T-cell (primary cell): ENCODE measurements at regions not wholly inside any gene's neighbourhood (a gene's known extent, or its start where the extent isn't known, plus 50 kb on each side); places are given as distances from the start of the nearest gene placed in this dataset.

ENCODE experiments used
- ATAC-seq, 4 experiments: fragments of 200-7000 bp in 3 of 4; fragments of 150-1000 bp in 1 of 4; cut with Tn5 transposase; replicated peaks in 1 of 4; 1 replicate in 3 of 4; 2 replicates in 1 of 4; pipeline ENCODE4 v1.10.0; 2021; ENCODE audit warnings: moderate library complexity in 3 of 4, mild to moderate bottlenecking in 2 of 4, moderate number of reproducible peaks in 1 of 4
- CTCF ChIA-PET, 2 donors: fragments of 300-600 bp; sonication (Branson Sonifier 250); formaldehyde crosslinking; loops; one replicate each; lab custom pipeline; 2022; ENCODE audit warnings: antibody characterized with exemption in 2 of 2; lab: Charles Lee
- POLR2A ChIA-PET, 2 donors: fragments of 300-600 bp; sonication (Branson Sonifier 250); formaldehyde crosslinking; loops; one replicate each; lab custom pipeline; 2022; ENCODE audit warnings: antibody characterized with exemption in 2 of 2; lab: Charles Lee
- DNase-seq, 35 experiments: peaks; one replicate each; pipeline versions ENCODE4 v3.0.0 to v3.0.0-alpha.2; 2013 to 2023
- H3K27ac ChIP-seq: one replicate; pipeline ENCODE4 v1.5.1; 2013; ENCODE audit warnings: low read length
- H3K27me3 ChIP-seq, 2 experiments: replicated peaks in 1 of 2; 1 replicate in 1 of 2; 2 replicates in 1 of 2; pipeline versions ENCODE4 v1.6.1 to v1.7.0; 2013; ENCODE audit warnings: low read length in 1 of 2, mixed read lengths in 1 of 2; ENCODE audit not compliant: control insufficient read depth in 2 of 2, insufficient read depth in 2 of 2; ENCODE audit errors: extremely low read depth in 1 of 2
- H3K36me3 ChIP-seq, 2 donors: 1 replicate in 1 of 2; 2 replicates in 1 of 2; pipeline versions ENCODE4 v1.6.1 to v1.7.0; 2013; ENCODE audit warnings: low read length in 1 of 2; ENCODE audit not compliant: control insufficient read depth in 2 of 2, insufficient read depth in 1 of 2; ENCODE audit errors: extremely low read depth in 1 of 2
- H3K4me1 ChIP-seq, 2 experiments: 1 replicate in 1 of 2; 2 replicates in 1 of 2; pipeline versions ENCODE4 v1.6.1 to v1.7.0; 2013; ENCODE audit warnings: low read length in 2 of 2, mixed read lengths in 1 of 2; ENCODE audit not compliant: insufficient read depth in 2 of 2, control insufficient read depth in 1 of 2; ENCODE audit errors: extremely low read depth in 1 of 2
- H3K4me3 ChIP-seq, 2 donors: 1 replicate in 1 of 2; 2 replicates in 1 of 2; pipeline versions ENCODE4 v1.5.1 to v1.7.0; 2013; ENCODE audit warnings: mild to moderate bottlenecking in 2 of 2, low read length in 1 of 2, moderate library complexity in 1 of 2; ENCODE audit not compliant: control insufficient read depth in 1 of 2; ENCODE audit errors: extremely low read depth in 1 of 2
- H3K9me3 ChIP-seq: 2 replicates; pipeline ENCODE4 v1.7.0; 2013
- H3K27ac Mint-ChIP-seq, 2 donors: one replicate each; pipeline ENCODE4 v1.8.0; 2020 to 2021; ENCODE audit warnings: mild to moderate bottlenecking in 2 of 2, mixed read lengths in 2 of 2
- H3K27me3 Mint-ChIP-seq, 2 donors: one replicate each; pipeline ENCODE4 v1.8.0; 2021 to 2022; ENCODE audit warnings: mixed read lengths in 2 of 2
- H3K36me3 Mint-ChIP-seq: one replicate; pipeline ENCODE4 v1.8.0; 2021; ENCODE audit warnings: mixed read lengths
- H3K4me1 Mint-ChIP-seq, 3 donors: one replicate each; pipeline ENCODE4 v1.8.0; 2020 to 2022; ENCODE audit warnings: mixed read lengths in 3 of 3, mild to moderate bottlenecking in 1 of 3
- H3K4me3 Mint-ChIP-seq, 3 donors: one replicate each; pipeline ENCODE4 v1.8.0; 2020 to 2022; ENCODE audit warnings: mild to moderate bottlenecking in 3 of 3, mixed read lengths in 3 of 3, moderate library complexity in 3 of 3
- H3K9me3 Mint-ChIP-seq, 3 donors: one replicate each; pipeline ENCODE4 v1.8.0; 2020 to 2022; ENCODE audit warnings: mixed read lengths in 3 of 3
- WGBS: methylation state at CpG from one replicate; pipeline ENCODE4 v1.1.5; 2013; ENCODE audit warnings: missing lambda C conversion rate; ENCODE audit not compliant: insufficient coverage; 5-methylcytosine and 5-hydroxymethylcytosine counted together

DNA sequence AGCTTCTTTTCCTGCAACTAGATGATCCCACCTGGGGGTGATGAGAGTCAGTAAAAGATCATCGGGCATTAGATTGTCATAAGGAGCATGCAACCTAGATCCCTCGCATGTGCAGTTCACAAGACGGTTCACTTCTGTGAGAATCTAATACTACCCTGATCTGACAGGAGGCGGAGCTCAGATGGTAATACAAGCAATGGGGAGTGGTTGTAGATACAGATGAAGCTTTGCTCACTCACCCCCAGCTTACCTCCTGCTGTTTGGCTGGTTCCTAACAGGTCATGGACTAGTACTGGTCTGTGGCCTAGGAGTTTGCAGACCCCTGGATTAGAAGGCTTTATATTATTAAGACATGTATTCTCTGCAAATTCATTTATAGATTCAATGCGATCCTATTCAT lies 181.6 kb upstream of the MGMT start:
- Histone ChIP-seq H3K27ac (no peak overlapping the region), H3K27me3 (no peaks in the 10 kb centered on the region), H3K36me3 (no peaks in the 10 kb centered on the region), H3K9me3 (no peaks in the 10 kb centered on the region), H3K4me1 (no peaks in the 10 kb centered on the region), H3K4me3 (no peak overlapping the region)
- no CpG with 5 or more reads among the region's 5 CpGs for WGBS
- Mint-ChIP-seq H3K4me3 (no peak overlapping the region), H3K36me3 (no peaks in the 10 kb centered on the region), H3K27me3 (peaks cover 10 to 18% of the 10 kb centered on the region in 2 donors), H3K4me1 (no peaks in the 10 kb centered on the region), H3K9me3 (peaks cover 0 to 7% (median 7%) of the 10 kb centered on the region in 3 donors), H3K27ac (no peak overlapping the region)
- ChIA-PET POLR2A (no interaction called here), CTCF (no interaction called here)
- ATAC-seq (no peak), DNase-seq (no peak)

DNA sequence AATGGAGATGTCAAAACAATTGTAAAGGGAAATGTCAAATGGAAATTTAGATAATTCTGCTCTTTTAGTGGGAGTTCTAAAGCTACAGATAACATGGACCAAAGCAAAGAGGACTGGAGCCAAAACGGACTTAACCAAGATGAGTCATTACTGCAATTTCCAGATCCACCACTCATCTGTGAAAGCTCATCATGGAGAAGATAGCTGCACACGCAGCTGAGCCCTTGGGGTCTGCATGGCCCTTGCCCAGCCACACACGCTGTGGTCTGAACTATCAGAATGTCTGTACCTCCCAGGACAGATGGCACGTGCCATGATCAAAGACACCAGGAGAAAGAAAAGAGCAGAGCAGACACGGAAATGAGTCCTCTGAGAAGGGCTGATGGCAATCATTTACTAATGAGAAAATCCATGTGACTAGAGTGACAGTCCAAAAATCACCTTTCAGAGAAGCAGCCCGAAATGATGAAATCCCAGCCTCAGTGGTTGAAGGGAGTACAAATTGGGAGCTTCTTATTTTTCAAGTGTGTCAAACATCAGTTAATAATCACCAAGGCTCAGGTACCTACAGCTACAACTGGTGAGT lies 177.9 kb upstream of the MGMT start:
- DNase-seq, result no peak
- no peak overlapping the region for H3K27ac ChIP-seq
- no peak for ATAC-seq
- Mint-ChIP-seq H3K36me3 (no peaks in the 10 kb centered on the region), H3K9me3 (peaks cover 0 to 3% (median 0%) of the 10 kb centered on the region in 3 donors), H3K4me1 (no peaks in the 10 kb centered on the region), H3K27ac (no peak overlapping the region), H3K27me3 (peaks cover 0 to 17% of the 10 kb centered on the region in 2 donors), H3K4me3 (no peak overlapping the region)
- WGBS, result 85% methylated on average over 3 of the region's 6 CpGs
- no peak overlapping the region for H3K4me3 ChIP-seq
- CTCF ChIA-PET, result no interaction called here
- no peaks in the 10 kb centered on the region for H3K27me3 ChIP-seq
- POLR2A ChIA-PET, result no interaction called here
- no peaks in the 10 kb centered on the region for H3K36me3 ChIP-seq
- no peaks in the 10 kb centered on the region for H3K4me1 ChIP-seq
- no peaks in the 10 kb centered on the region for H3K9me3 ChIP-seq

DNA sequence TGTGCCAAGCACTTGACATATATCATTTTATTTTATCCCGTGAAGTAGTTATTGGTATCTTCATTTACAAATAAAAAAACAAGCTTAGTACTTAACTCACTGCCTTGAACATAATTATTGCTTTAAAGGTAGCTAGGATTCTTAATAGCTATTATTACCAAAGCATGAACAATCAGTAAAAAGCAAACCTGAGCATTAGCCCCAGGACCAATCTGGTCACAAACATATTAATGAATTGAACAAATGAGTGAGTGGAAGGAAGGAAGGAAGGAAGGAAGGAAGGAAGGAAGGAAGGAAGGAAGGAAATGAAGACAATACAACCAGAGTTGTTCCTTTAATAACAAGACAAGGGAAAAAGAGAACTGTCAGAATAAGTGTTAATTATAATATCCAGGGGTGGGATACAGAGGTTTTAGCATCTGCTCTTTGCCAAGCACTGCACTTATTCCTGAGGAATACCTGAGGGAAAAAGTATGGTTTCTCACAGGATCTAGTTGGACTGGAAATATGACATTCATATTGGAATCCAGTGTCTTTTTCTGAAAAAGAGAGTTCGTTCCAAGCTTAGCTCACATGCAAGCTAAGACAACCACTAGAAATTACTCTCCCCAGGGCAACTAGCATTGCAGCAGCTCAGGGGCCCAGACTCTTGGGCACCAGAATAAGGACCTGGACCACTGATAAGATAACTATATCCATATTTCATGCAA lies 172.9 kb upstream of the MGMT start:
- H3K27ac Mint-ChIP-seq, result no peak overlapping the region
- DNase-seq, result no peak
- no peaks in the 10 kb centered on the region for H3K4me1 ChIP-seq
- ChIA-PET POLR2A (no interaction called here), CTCF (interaction anchor here in 1 of 2 donors (0.5 to 0.6 kb wide), 2 partner anchors 293 to 1008 kb away, joined by 5 to 6 read pairs; no protein-coding TSS in a partner anchor)
- no peaks in the 10 kb centered on the region for H3K4me1 Mint-ChIP-seq
- no peak overlapping the region for H3K27ac ChIP-seq
- no peak for ATAC-seq
- no peaks in the 10 kb centered on the region for H3K9me3 Mint-ChIP-seq
- no peaks in the 10 kb centered on the region for H3K36me3 Mint-ChIP-seq
- no CpG with 5 or more reads among the region's 2 CpGs for WGBS
- H3K27me3 ChIP-seq, result peaks cover 0 to 7% of the 10 kb centered on the region in 2 experiments
- H3K4me3 ChIP-seq, result no peak overlapping the region
- no peaks in the 10 kb centered on the region for H3K9me3 ChIP-seq
- H3K36me3 ChIP-seq, result no peaks in the 10 kb centered on the region
- H3K27me3 Mint-ChIP-seq, result peaks cover 7 to 8% of the 10 kb centered on the region in 2 donors
- H3K4me3 Mint-ChIP-seq, result no peak overlapping the region

DNA sequence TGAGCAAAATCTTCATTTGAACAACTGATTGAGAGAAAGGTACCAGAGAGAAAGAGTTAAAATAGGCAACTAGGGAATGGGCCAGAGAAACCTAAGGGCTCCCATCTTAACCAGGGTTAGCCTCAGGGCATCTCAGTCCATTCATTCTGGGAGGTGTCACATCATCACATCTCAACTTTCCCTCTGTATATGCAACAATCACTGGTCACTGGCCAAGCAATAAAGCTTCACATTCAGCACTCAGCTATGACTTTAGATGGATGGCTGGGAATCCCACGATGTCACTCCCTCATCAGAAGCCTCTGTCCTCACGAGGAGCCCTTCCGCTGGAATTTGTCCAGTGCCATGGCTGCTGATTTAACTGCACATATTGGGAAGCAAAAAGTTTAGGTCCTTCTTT lies 172.1 kb upstream of the MGMT start:
- ChIA-PET CTCF (no interaction called here), POLR2A (no interaction called here)
- WGBS, result no CpG with 5 or more reads among the region's 3 CpGs
- Histone ChIP-seq H3K4me1 (no peaks in the 10 kb centered on the region), H3K27me3 (peaks cover 0 to 7% of the 10 kb centered on the region in 2 experiments), H3K4me3 (no peak overlapping the region), H3K27ac (no peak overlapping the region), H3K9me3 (no peaks in the 10 kb centered on the region), H3K36me3 (no peaks in the 10 kb centered on the region)
- Mint-ChIP-seq H3K27ac (no peak overlapping the region), H3K36me3 (no peaks in the 10 kb centered on the region), H3K9me3 (no peaks in the 10 kb centered on the region), H3K4me1 (no peaks in the 10 kb centered on the region), H3K4me3 (no peak overlapping the region), H3K27me3 (peaks cover 5 to 7% of the 10 kb centered on the region in 2 donors)
- DNase-seq (no peak), ATAC-seq (no peak)

DNA sequence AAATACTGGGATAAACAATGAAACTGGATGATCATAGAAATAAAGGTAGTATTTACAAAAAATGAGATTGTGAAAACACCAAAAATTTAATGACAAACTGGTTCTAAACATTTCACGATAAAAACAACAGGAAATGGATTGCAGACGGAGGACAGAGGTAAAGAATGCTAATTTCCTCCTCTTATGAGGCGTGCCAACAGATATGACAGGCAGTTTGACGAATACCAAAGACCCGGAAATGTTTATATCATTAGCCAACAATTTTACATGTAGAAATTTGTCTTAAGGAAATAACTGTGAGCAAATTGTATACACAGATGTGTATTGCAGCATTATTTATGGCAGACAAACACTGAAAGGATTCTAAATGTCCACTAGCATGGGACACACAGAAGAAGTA lies 162.0 kb upstream of the MGMT start:
- Mint-ChIP-seq H3K27me3 (peaks cover 0 to 1% of the 10 kb centered on the region in 2 donors), H3K36me3 (no peaks in the 10 kb centered on the region)
- no CpG with 5 or more reads among the region's 5 CpGs for WGBS

GRCh38 chr10:129307141-129307540 lies 159.9 kb upstream of the MGMT start:
- POLR2A ChIA-PET, result no interaction called here

More for the DNA sequence above, 162.0 kb upstream of the MGMT start:
- Histone ChIP-seq H3K36me3 (no peaks in the 10 kb centered on the region), H3K27ac (no peak overlapping the region), H3K9me3 (no peaks in the 10 kb centered on the region), H3K4me1 (no peaks in the 10 kb centered on the region), H3K4me3 (no peak overlapping the region), H3K27me3 (peaks cover 0 to 6% of the 10 kb centered on the region in 2 experiments)
- POLR2A ChIA-PET, result no interaction called here
- Mint-ChIP-seq H3K4me3 (no peak overlapping the region), H3K4me1 (no peaks in the 10 kb centered on the region), H3K9me3 (no peaks in the 10 kb centered on the region), H3K27ac (no peak overlapping the region)
- ATAC-seq, result no peak
- CTCF ChIA-PET, result no interaction called here
- no peak for DNase-seq

More at GRCh38 chr10:129307141-129307540, 159.9 kb upstream of the MGMT start:
- H3K4me1 ChIP-seq, result no peaks in the 10 kb centered on the region
- CTCF ChIA-PET, result no interaction called here
- no peak for DNase-seq
- H3K27ac Mint-ChIP-seq, result no peak overlapping the region
- peaks cover 2 to 6% of the 10 kb centered on the region in 2 experiments for H3K27me3 ChIP-seq
- no peaks in the 10 kb centered on the region for H3K9me3 ChIP-seq
- H3K36me3 ChIP-seq, result no peaks in the 10 kb centered on the region
- no peak for ATAC-seq
- H3K36me3 Mint-ChIP-seq, result no peaks in the 10 kb centered on the region
- H3K4me1 Mint-ChIP-seq, result no peaks in the 10 kb centered on the region
- 93% methylated on average over 2 of the region's 8 CpGs for WGBS
- no peak overlapping the region for H3K27ac ChIP-seq
- H3K4me3 Mint-ChIP-seq, result no peak overlapping the region
- peaks cover 0 to 7% of the 10 kb centered on the region in 2 donors for H3K27me3 Mint-ChIP-seq
- no peak overlapping the region for H3K4me3 ChIP-seq
- peaks cover 0 to 2% (median 0%) of the 10 kb centered on the region in 3 donors for H3K9me3 Mint-ChIP-seq
